GM18873 (cell line): ENCODE measurements at regions not wholly inside any gene's neighbourhood (a gene's known extent, or its start where the extent isn't known, plus 50 kb on each side); places are given as distances from the start of the nearest gene placed in this dataset.

Experiments
- ATAC-seq: cut with Tn5 transposase; IDR thresholded peaks from one replicate; pipeline ENCODE4 v1.9.1; 2021; ENCODE audit warnings: mild to moderate bottlenecking, moderate library complexity, moderate number of reproducible peaks; ENCODE audit not compliant: unreplicated experiment, low FRiP score

GRCh38 chr12:81835783-81836182, 76.6 kb upstream of the PPFIA2 start:
- ATAC-seq: no peak

DNA sequence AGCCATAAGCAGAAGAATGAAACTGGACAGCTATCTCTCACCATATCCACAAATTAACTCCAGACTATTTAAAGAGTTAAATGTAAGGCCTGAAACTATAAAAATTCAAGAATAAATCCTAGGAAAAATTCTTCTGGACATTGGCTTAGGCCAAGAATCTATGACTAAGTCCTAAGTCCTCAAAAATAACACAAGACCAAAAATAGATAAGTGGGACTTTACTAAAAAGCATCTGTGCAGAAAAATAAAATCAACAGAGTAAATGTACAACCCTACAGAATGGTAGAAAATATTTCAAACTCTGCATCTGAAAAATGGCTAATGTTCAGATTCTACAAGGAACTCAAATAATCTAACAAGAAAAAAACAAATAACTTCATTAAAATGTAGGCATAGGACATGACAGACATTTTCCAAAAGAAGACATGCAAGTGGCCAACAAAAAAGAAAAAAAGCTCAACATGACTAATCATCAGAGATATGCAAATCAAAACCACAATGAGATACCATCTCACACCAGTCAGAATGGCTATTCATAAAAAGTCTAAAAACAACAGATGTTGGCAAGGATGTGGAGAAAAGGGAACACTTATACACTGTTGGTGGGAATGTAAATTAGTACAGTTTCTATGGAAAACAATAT, 61.0 kb upstream of the PPFIA2 start:
- no peak for ATAC-seq

- no peak for ATAC-seq
Measured at GRCh38 chr12:81815611-81816010, 56.5 kb upstream of the PPFIA2 start.

DNA sequence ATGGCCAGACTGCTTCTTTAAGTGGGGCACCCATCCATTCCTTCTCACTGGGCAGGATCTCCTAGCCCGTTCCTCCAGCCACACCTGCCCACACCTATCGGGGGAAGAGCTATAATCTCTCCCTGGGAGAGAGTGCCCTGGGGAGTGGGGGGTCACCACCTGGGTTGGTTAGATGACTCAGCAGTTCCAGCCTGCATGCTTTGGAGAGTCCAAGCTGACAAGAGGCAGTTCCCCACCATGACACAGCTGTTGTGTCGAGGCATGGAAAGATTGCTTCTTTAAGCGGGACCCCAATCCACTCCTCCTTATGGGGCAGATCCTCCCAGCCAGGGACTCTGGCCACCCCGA, 52.6 kb upstream of the PPFIA2 start:
- ATAC-seq: no peak

GRCh38 chr12:81811061-81811777, 52.1 kb upstream of the PPFIA2 start:
- ATAC-seq: no peak

GRCh38 chr12:81809829-81810595, 50.9 kb upstream of the PPFIA2 start:
- peak; percentile 62 for ATAC-seq

DNA sequence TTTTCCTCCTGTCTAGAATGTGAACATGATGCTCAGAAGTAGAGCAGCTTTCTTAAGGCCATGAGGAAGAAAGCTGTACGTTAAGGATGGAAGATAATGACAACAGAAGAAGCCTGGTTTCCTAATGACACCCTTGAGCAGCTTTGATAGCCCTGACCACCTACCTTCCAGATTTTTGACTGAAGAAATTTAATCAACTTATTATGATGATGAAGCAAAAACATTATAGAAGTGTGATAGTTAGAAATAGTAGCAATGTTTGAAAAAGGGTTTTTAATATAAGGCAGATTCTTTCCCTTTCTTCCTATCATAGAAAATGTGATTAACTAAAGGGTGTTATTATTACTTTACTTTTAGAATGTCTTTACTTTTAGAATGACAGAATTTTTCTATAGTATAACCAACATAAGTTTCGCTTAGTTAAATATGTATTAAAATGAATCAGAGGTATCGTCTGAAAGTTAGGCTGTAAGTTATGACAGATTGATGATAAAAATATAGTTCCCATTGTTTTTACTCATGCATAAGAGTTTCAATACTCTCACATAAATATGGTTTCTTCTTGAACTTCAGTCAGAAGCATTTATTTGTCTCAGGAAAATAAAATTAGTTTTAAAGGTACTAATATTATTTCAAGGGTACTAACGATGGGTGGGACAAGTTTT, 50.1 kb upstream of the PPFIA2 start:
- ATAC-seq: no peak
